Epithelial cell of esophagus (primary cell): ENCODE measurements at regions not wholly inside any gene's neighbourhood (a gene's known extent, or its start where the extent isn't known, plus 50 kb on each side); places are given as distances from the start of the nearest gene placed in this dataset.

Experiments used
- DNase-seq: peaks from one replicate; pipeline ENCODE4 v3.0.0; 2010; ENCODE audit warnings: low read depth
- H3K4me3 ChIP-seq: 2 replicates; pipeline ENCODE4 v1.5.1; 2011; ENCODE audit warnings: mild to moderate bottlenecking, low read length, control low read depth
- TF ChIP-seq, protein P1 (sequence below): IDR thresholded peaks from 2 replicates; pipeline ENCODE4 v1.5.1; 2011; ENCODE audit warnings: low read depth, mild to moderate bottlenecking, low read length, control low read depth, inconsistent platforms; ENCODE audit not compliant: insufficient read depth; ENCODE audit errors: missing control alignments

- TF ChIP-seq, protein P1, sequence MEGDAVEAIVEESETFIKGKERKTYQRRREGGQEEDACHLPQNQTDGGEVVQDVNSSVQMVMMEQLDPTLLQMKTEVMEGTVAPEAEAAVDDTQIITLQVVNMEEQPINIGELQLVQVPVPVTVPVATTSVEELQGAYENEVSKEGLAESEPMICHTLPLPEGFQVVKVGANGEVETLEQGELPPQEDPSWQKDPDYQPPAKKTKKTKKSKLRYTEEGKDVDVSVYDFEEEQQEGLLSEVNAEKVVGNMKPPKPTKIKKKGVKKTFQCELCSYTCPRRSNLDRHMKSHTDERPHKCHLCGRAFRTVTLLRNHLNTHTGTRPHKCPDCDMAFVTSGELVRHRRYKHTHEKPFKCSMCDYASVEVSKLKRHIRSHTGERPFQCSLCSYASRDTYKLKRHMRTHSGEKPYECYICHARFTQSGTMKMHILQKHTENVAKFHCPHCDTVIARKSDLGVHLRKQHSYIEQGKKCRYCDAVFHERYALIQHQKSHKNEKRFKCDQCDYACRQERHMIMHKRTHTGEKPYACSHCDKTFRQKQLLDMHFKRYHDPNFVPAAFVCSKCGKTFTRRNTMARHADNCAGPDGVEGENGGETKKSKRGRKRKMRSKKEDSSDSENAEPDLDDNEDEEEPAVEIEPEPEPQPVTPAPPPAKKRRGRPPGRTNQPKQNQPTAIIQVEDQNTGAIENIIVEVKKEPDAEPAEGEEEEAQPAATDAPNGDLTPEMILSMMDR: no peak
- no peak overlapping the region for H3K4me3 ChIP-seq
- DNase-seq: no peak
These were observed 233.5 kb upstream of the E2F8 start for GRCh38 chr11:19474211-19474610.

DNA sequence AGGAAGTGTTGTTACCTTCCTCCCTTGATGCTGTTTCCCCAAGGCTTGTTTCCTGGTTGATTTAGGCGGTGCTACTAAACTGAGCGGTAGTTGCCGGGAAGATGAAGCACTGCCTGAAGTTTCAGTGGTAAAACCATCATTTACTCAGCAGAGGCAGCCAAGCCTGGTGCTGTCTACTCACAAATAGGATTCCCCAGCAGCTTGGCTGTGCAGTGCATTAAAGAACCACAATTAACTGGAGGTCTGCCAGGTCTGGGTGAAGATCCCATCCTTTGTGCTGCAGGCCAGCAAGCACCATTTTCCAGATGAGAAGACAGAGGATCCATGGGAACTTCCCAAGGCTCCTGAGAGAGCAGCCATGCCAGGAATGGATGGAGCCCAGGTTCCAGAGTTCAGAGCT lies 231.9 kb upstream of the E2F8 start:
- TF ChIP-seq, protein P1: no peak
- DNase-seq: no peak
- no peak overlapping the region for H3K4me3 ChIP-seq

GRCh38 chr11:19467904-19468303 lies 227.2 kb upstream of the E2F8 start:
- no peak for DNase-seq
- TF ChIP-seq, protein P1: no peak
- H3K4me3 ChIP-seq: no peak overlapping the region

GRCh38 chr11:19466314-19466713 lies 225.6 kb upstream of the E2F8 start:
- H3K4me3 ChIP-seq: no peak overlapping the region
- TF ChIP-seq, protein P1: no peak
- DNase-seq: no peak

- H3K4me3 ChIP-seq: no peak overlapping the region
- TF ChIP-seq, protein P1: no peak
- no peak for DNase-seq
These were observed 223.2 kb upstream of the E2F8 start for GRCh38 chr11:19463976-19464375.

DNA sequence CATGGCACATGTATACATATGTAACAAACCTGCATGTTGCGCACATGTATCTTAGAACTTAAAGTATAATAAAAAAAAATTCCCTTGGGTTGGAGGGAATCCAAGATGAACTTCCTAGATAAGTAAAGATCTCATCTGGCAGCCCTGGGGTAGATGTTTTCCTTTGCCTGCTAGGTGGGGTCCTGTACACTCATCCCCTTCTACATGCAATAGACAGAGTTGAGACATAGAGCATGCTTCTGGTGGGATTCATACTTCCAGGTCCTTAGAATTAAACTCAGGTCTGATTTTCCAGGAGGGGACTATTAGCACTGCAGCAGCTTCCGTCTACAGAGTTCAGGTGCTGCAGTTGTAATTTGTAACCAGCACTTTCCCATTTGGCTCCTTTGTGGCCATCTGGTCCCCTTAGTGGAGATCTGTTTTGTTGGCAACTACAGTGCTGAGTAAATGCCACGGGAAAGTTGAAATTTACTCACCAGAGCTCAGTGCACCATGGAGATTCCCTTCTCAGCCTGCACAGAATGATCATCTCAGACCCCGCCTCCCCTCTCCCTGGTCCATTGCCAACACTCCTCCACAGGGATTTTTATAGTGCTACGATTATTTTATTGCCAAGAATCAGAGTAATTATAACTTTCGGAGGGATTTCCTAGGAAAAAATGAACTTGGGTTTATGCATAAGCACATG lies 220.1 kb upstream of the E2F8 start:
- DNase-seq: no peak
- TF ChIP-seq, protein P1: no peak
- no peak overlapping the region for H3K4me3 ChIP-seq

DNA sequence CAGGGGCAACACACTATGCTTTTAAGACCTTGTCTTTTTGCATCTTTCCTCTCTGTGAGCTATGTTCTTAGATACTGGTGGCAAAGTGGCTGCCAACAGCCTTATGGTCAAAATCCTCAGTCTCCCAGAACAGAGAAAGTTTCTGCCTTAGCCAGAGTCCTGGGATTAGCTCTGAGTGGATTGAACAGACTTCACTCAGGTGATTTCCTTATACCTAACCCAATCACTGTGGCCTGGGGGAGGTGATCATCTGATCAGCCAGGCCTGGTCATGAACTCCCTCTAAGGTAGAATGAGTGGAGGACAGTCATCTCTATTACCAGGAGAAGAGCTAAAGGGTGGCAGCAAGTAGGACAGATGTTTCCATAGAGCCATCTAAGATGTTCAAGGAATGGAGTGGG lies 218.5 kb upstream of the E2F8 start:
- no peak for DNase-seq
- H3K4me3 ChIP-seq: no peak overlapping the region
- TF ChIP-seq, protein P1: no peak
